H1 (cell line): ENCODE measurements at regions not wholly inside any gene's neighbourhood (a gene's known extent, or its start where the extent isn't known, plus 50 kb on each side); places are given as distances from the start of the nearest gene placed in this dataset.

Experiments
- CTCF ChIA-PET: fragments of 300-600 bp; sonication (Branson Sonifier 250); formaldehyde crosslinking; loops from one replicate; lab custom pipeline; 2021; ENCODE audit not compliant: partially characterized antibody; lab: Charles Lee
- POLR2A ChIA-PET: fragments of 300-600 bp; sonication (Branson Sonifier 250); formaldehyde crosslinking; loops from one replicate; lab custom pipeline; 2021; ENCODE audit warnings: inconsistent platforms; ENCODE audit not compliant: partially characterized antibody; lab: Charles Lee
- DNase-seq, 2 experiments: peaks; one replicate each; pipeline versions ENCODE4 v3.0.0 to v3.0.0-alpha.2; 2010 to 2022; ENCODE audit warnings: low spot score in 2 of 2, low read depth in 1 of 2, mixed read lengths in 1 of 2
- FAIRE-seq: peaks from 2 replicates; lab custom pipeline; 2011; peaks lifted over from hg19 to GRCh38; lab: Jason Lieb, UNC
- H2AFZ ChIP-seq: 2 replicates; pipeline ENCODE4 v1.8.1; 2012; ENCODE audit warnings: low read length, inconsistent platforms
- H2AK5ac ChIP-seq: 2 replicates; pipeline ENCODE4 v1.6.1; 2013; ENCODE audit warnings: low read depth, low read length
- H2BK120ac ChIP-seq: replicated peaks from 2 replicates; pipeline ENCODE3; 2013; ENCODE audit warnings: low read depth, low read length, inconsistent platforms
- H2BK12ac ChIP-seq: 2 replicates; pipeline ENCODE4 v1.6.1; 2013; ENCODE audit warnings: low read depth, low read length
- H2BK15ac ChIP-seq: 2 replicates; pipeline ENCODE4 v1.6.1; 2013; ENCODE audit warnings: low read length
- H2BK20ac ChIP-seq: 2 replicates; pipeline ENCODE4 v1.6.1; 2013; ENCODE audit warnings: low read length
- H2BK5ac ChIP-seq: 2 replicates; pipeline ENCODE4 v1.6.1; 2013; ENCODE audit warnings: low read depth, low read length
- H3K14ac ChIP-seq: 2 replicates; pipeline ENCODE4 v1.6.1; 2013; ENCODE audit warnings: inconsistent platforms; ENCODE audit not compliant: insufficient read length
- H3K18ac ChIP-seq: 2 replicates; pipeline ENCODE4 v1.6.1; 2013; ENCODE audit warnings: low read length; ENCODE audit errors: extremely low read depth
- H3K23ac ChIP-seq: 2 replicates; pipeline ENCODE4 v1.6.1; 2013; ENCODE audit warnings: inconsistent platforms; ENCODE audit not compliant: insufficient read length
- H3K23me2 ChIP-seq: 2 replicates; pipeline ENCODE4 v1.6.1; 2013; ENCODE audit warnings: low read depth, low read length
- H3K27ac ChIP-seq: 2 replicates; pipeline ENCODE4 v1.6.1; 2011; ENCODE audit warnings: low read depth, low read length, inconsistent platforms
- H3K27me3 ChIP-seq, 4 experiments: replicated peaks in 1 of 4; 1 replicate in 1 of 4; 2 replicates in 3 of 4; pipeline versions ENCODE4 v1.6.1 to v1.8.1; 2011 to 2013; ENCODE audit warnings: low read length in 3 of 4, mild to moderate bottlenecking in 3 of 4, inconsistent platforms in 2 of 4, mixed read lengths in 2 of 4, moderate library complexity in 1 of 4; ENCODE audit not compliant: control insufficient read depth in 3 of 4, insufficient read depth in 3 of 4; ENCODE audit errors: extremely low read depth in 1 of 4
- H3K36me3 ChIP-seq, 4 experiments: 2 replicates each; pipeline versions ENCODE4 v1.6.1 to v1.8.1; 2011 to 2013; ENCODE audit warnings: mild to moderate bottlenecking in 4 of 4, low read length in 3 of 4, moderate library complexity in 2 of 4, control low read depth in 1 of 4, inconsistent platforms in 1 of 4; ENCODE audit not compliant: insufficient read depth in 4 of 4, control insufficient read depth in 2 of 4
- H3K4ac ChIP-seq: replicated peaks from 2 replicates; pipeline ENCODE3; 2013; ENCODE audit warnings: low read length, low read depth, mixed read lengths, inconsistent platforms; ENCODE audit not compliant: insufficient read length
- H3K4me1 ChIP-seq, 4 experiments: replicated peaks in 1 of 4; 1 replicate in 1 of 4; 2 replicates in 3 of 4; pipeline versions ENCODE4 v1.6.1 to v1.8.1; 2011 to 2013; ENCODE audit warnings: low read length in 3 of 4, inconsistent platforms in 2 of 4, mixed read lengths in 1 of 4; ENCODE audit not compliant: insufficient read depth in 4 of 4, control insufficient read depth in 3 of 4
- H3K4me2 ChIP-seq, 2 experiments: 2 replicates each; pipeline versions ENCODE4 v1.6.1 to v1.8.1; 2011 to 2013; ENCODE audit warnings: low read depth in 2 of 2, low read length in 2 of 2, control low read depth in 1 of 2, inconsistent platforms in 1 of 2, mild to moderate bottlenecking in 1 of 2; ENCODE audit not compliant: insufficient read depth in 1 of 2
- H3K4me3 ChIP-seq, 4 experiments: fragments of 200-600, 300-600 bp in 1 of 4; sonication (generic), shearing (Covaris generic), sonication (Bioruptor Twin) in 1 of 4; 2 replicates each; pipeline versions ENCODE4 v1.5.1 to v1.8.1; 2011 to 2016; ENCODE audit warnings: low read length in 4 of 4, low read depth in 3 of 4, control low read depth in 2 of 4, inconsistent platforms in 2 of 4, mild to moderate bottlenecking in 2 of 4, mixed read lengths in 1 of 4, moderate library complexity in 1 of 4; ENCODE audit not compliant: insufficient read depth in 2 of 4; ENCODE audit errors: extremely low read depth in 1 of 4
- H3K56ac ChIP-seq: replicated peaks from 2 replicates; pipeline ENCODE3; 2013; ENCODE audit warnings: low read depth, mild to moderate bottlenecking, mixed read lengths, low read length, inconsistent platforms; ENCODE audit not compliant: insufficient read length
- H3K79me1 ChIP-seq: 2 replicates; pipeline ENCODE4 v1.6.1; 2013; ENCODE audit warnings: low read depth, low read length, control low read depth
- H3K79me2 ChIP-seq, 2 experiments: 2 replicates each; pipeline versions ENCODE4 v1.6.1 to v1.8.1; 2012 to 2013; ENCODE audit warnings: low read length in 2 of 2, mild to moderate bottlenecking in 2 of 2, inconsistent platforms in 1 of 2; ENCODE audit not compliant: insufficient read depth in 2 of 2, control insufficient read depth in 1 of 2
- H3K9ac ChIP-seq, 4 experiments: replicated peaks in 1 of 4; 1 replicate in 1 of 4; 2 replicates in 3 of 4; pipeline versions ENCODE4 v1.6.1 to v1.8.1; 2011 to 2013; ENCODE audit warnings: low read depth in 3 of 4, low read length in 3 of 4, control low read depth in 2 of 4, mild to moderate bottlenecking in 2 of 4, moderate library complexity in 2 of 4, inconsistent platforms in 1 of 4; ENCODE audit errors: extremely low read depth in 1 of 4
- H3K9me3 ChIP-seq, 2 experiments: 2 replicates each; pipeline versions ENCODE4 v1.6.1 to v1.8.1; 2012 to 2013; ENCODE audit warnings: mild to moderate bottlenecking in 2 of 2, moderate library complexity in 2 of 2, control low read depth in 1 of 2, inconsistent platforms in 1 of 2, low read depth in 1 of 2, low read length in 1 of 2, mixed read lengths in 1 of 2; ENCODE audit not compliant: insufficient read depth in 2 of 2
- H4K20me1 ChIP-seq, 2 experiments: replicated peaks in 1 of 2; 2 replicates each; pipeline versions ENCODE3 to v1.8.1; 2011 to 2013; ENCODE audit warnings: inconsistent platforms in 2 of 2, low read length in 2 of 2, mild to moderate bottlenecking in 1 of 2; ENCODE audit not compliant: insufficient read depth in 2 of 2, control insufficient read depth in 1 of 2
- H4K5ac ChIP-seq: 2 replicates; pipeline ENCODE4 v1.6.1; 2013; ENCODE audit warnings: low read length, low read depth, mixed read lengths, inconsistent platforms; ENCODE audit not compliant: insufficient read length
- H4K8ac ChIP-seq: 2 replicates; pipeline ENCODE4 v1.8.0; 2013; ENCODE audit warnings: mild to moderate bottlenecking, moderate library complexity, low read length, inconsistent platforms; ENCODE audit not compliant: insufficient read depth; ENCODE audit errors: extremely low read depth
- H4K91ac ChIP-seq: replicated peaks from 2 replicates; pipeline ENCODE3; 2013; ENCODE audit warnings: low read length, mixed read lengths, inconsistent platforms; ENCODE audit not compliant: insufficient read length
- CREB1 ChIP-seq: IDR thresholded peaks from 2 replicates; pipeline ENCODE4 v1.6.1; 2012; ENCODE audit warnings: inconsistent platforms
- JUND ChIP-seq: IDR thresholded peaks from 2 replicates; pipeline ENCODE4 v1.6.1; 2011; ENCODE audit warnings: mild to moderate bottlenecking, improper control_type of control experiment, low read length
- RAD21 ChIP-seq, 2 experiments: IDR thresholded peaks in 1 of 2; conservative IDR thresholded peaks in 1 of 2; 2 replicates each; pipeline ENCODE4 v1.6.1; 2011; ENCODE audit warnings: low read depth in 2 of 2, low read length in 2 of 2, improper control_type of control experiment in 1 of 2, inconsistent platforms in 1 of 2, mild to moderate bottlenecking in 1 of 2, moderate library complexity in 1 of 2

DNA sequence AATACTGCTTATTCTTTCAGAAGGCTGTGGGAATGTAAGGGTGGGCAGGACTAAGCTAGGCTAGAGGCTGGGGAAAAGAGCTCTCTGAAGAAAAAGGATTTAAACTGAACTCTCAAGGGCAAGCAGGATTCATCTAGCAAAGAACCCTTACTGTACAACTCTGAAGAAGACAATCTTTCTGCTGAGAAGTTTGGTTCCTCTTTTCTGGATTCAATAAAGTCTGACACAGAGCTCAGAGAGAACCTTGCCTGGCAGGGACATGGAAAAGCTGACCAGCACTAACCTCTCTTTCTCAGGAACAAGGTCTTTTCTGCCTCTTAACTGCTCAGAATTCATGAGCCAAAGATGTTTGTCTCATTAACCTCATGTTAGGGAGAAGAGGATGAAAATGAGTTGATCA, 388.4 kb upstream of the DDI1 start:
- ChIA-PET POLR2A (no interaction called here), CTCF (interaction anchor here (0.7 to 1.7 kb wide), 5 partner anchors 9 to 323 kb away, joined by 3 to 5 read pairs (median 3); no protein-coding TSS in a partner anchor)
- no peak overlapping the region for H2AFZ ChIP-seq
- no peak for TF ChIP-seq CREB1
- no peak for TF ChIP-seq RAD21 (IDR thresholded peaks at IDR 0.05 in 1 of 2, conservative IDR thresholded peaks at IDR 0.05 in 1 of 2; ENCODE audit: low read depth in 2 of 2, low read length in 2 of 2)
- TF ChIP-seq JUND, result no peak

More for the DNA sequence above, 388.4 kb upstream of the DDI1 start:
- Histone ChIP-seq H3K79me1 (no peaks in the 10 kb centered on the region), H3K23ac (no peak overlapping the region), H3K9ac (no peak overlapping the region), H3K79me2 (no peaks in the 10 kb centered on the region), H3K9me3 (peaks cover 14 to 17% of the 10 kb centered on the region in 2 experiments; a peak in 2 of 4 replicates), H3K27ac (no peak overlapping the region), H2BK120ac (no peak overlapping the region), H2BK5ac (no peak overlapping the region), H3K56ac (no peak overlapping the region), H2BK20ac (no peak overlapping the region), H3K36me3 (peaks cover 0 to 6% (median 0%) of the 10 kb centered on the region in 4 experiments; a peak in 1 of 8 replicates), H3K4me1 (no peaks in the 10 kb centered on the region), H2BK15ac (no peak overlapping the region), H2BK12ac (no peak overlapping the region), H3K14ac (no peak overlapping the region), H2AK5ac (no peak overlapping the region), H3K4me3 (no peak overlapping the region), H3K4ac (no peak overlapping the region), H4K8ac (no peak overlapping the region), H3K4me2 (no peak overlapping the region), H4K5ac (no peak overlapping the region), H3K27me3 (no peaks in the 10 kb centered on the region), H3K18ac (no peak overlapping the region), H4K91ac (no peak overlapping the region), H4K20me1 (no peaks in the 10 kb centered on the region), H3K23me2 (no peaks in the 10 kb centered on the region)
- no peak for DNase-seq
- FAIRE-seq, result no peak
